HepG2 (cell line): ENCODE measurements at regions not wholly inside any gene's neighbourhood (a gene's known extent, or its start where the extent isn't known, plus 50 kb on each side); places are given as distances from the start of the nearest gene placed in this dataset.

Source experiments
- ATAC-seq: fragments of 200-7000 bp; cut with Tn5 transposase; 3 replicates; pipeline ENCODE4 v1.9.1; 2020; ENCODE audit warnings: mild to moderate bottlenecking, moderate library complexity
- BruUV-seq: library from RNA; stranded (reverse); fragments of 400-500 nt; replicated peaks from 2 replicates; lab custom pipeline; 2021; lab: Mats Ljungman, UMichigan
- CTCF ChIA-PET: fragments of 300-600 bp; formaldehyde crosslinking; extraction: SDS; loops from one replicate; lab custom pipeline; 2021; ENCODE audit warnings: low total read pairs, inconsistent platforms, low intra/inter-chr PET ratio; lab: Yijun Ruan, JAX
- POLR2A ChIA-PET: fragments of 350-600 bp; sonication (Branson Sonifier 250); formaldehyde crosslinking; loops from one replicate; lab custom pipeline; 2020; ENCODE audit warnings: antibody characterized with exemption, inconsistent platforms; lab: Yijun Ruan, JAX
- DNase-seq: peaks from one replicate; pipeline ENCODE4 v3.0.0-alpha.2; 2015; ENCODE audit warnings: low spot score
- FAIRE-seq: peaks from 3 replicates; lab custom pipeline; 2011; peaks lifted over from hg19 to GRCh38; lab: Jason Lieb, UNC
- H2AFZ ChIP-seq: one replicate; pipeline ENCODE4 v1.6.1; 2011; ENCODE audit warnings: low read length, inconsistent platforms
- H3K27ac ChIP-seq: fragments of 300-600 bp; 3 replicates; pipeline ENCODE4 v1.8.0; 2011; ENCODE audit warnings: mixed run types, mild to moderate bottlenecking, mixed read lengths, low read length, inconsistent platforms; ENCODE audit not compliant: insufficient read depth; ENCODE audit errors: extremely low read length
- H3K27me3 ChIP-seq, 2 experiments: fragments of 200-600 bp in 1 of 2; 2 replicates in 1 of 2; 3 replicates in 1 of 2; pipeline versions ENCODE4 v1.6.0 to v1.8.0; 2011; ENCODE audit warnings: low read length in 2 of 2, mild to moderate bottlenecking in 2 of 2, moderate library complexity in 2 of 2, inconsistent platforms in 1 of 2; ENCODE audit not compliant: insufficient read depth in 2 of 2, control insufficient read depth in 1 of 2
- H3K36me3 ChIP-seq, 2 experiments: fragments of 200-600 bp in 1 of 2; replicated peaks in 1 of 2; 2 replicates in 1 of 2; 3 replicates in 1 of 2; pipeline versions ENCODE4 v1.5.1 to v1.8.0; 2011; ENCODE audit warnings: low read length in 2 of 2, inconsistent platforms in 1 of 2; ENCODE audit not compliant: insufficient read depth in 2 of 2, control insufficient read depth in 1 of 2
- H3K4me1 ChIP-seq: 2 replicates; pipeline ENCODE4 v1.5.1; 2012; ENCODE audit warnings: low read length, inconsistent platforms; ENCODE audit not compliant: insufficient read depth
- H3K4me2 ChIP-seq: 2 replicates; pipeline ENCODE4 v1.6.0; 2011; ENCODE audit warnings: low read depth, low read length, inconsistent platforms
- H3K4me3 ChIP-seq, 3 experiments: fragments of 200-600 bp in 1 of 3; sonication (generic), shearing (Covaris generic) in 1 of 3; replicated peaks in 1 of 3; 2 replicates each; pipeline ENCODE4 v1.5.1; 2011 to 2016; ENCODE audit warnings: low read length in 3 of 3, inconsistent platforms in 2 of 3, low read depth in 2 of 3, mild to moderate bottlenecking in 2 of 3, control low read depth in 1 of 3, mixed read lengths in 1 of 3; ENCODE audit not compliant: insufficient read depth in 1 of 3
- H3K79me2 ChIP-seq: one replicate; pipeline ENCODE4 v1.6.1; 2011; ENCODE audit warnings: low read length, inconsistent platforms; ENCODE audit not compliant: insufficient read depth
- H3K9ac ChIP-seq: 2 replicates; pipeline ENCODE4 v1.6.0; 2011; ENCODE audit warnings: mild to moderate bottlenecking, low read depth, low read length, inconsistent platforms; ENCODE audit not compliant: insufficient read depth
- H3K9me3 ChIP-seq: 2 replicates; pipeline ENCODE4 v1.5.1; 2012; ENCODE audit warnings: mild to moderate bottlenecking, low read length
- H4K20me1 ChIP-seq: 2 replicates; pipeline ENCODE4 v1.6.0; 2011; ENCODE audit warnings: inconsistent platforms, mild to moderate bottlenecking, low read length, moderate library complexity; ENCODE audit not compliant: insufficient read depth
- FOXA3 ChIP-seq: IDR thresholded peaks from 2 replicates; pipeline ENCODE4 v1.6.1; 2016; ENCODE audit warnings: missing genetic modification reagents, missing compliant biosample characterization
- KDM5B ChIP-seq: sonication (generic); formaldehyde crosslinking; IDR thresholded peaks from 2 replicates; pipeline ENCODE4 v1.4.0; 2020; ENCODE audit warnings: missing genetic modification reagents, mild to moderate bottlenecking, borderline replicate concordance
- NFYC ChIP-seq: IDR thresholded peaks from 2 replicates; pipeline ENCODE4 v1.6.1; 2016; ENCODE audit warnings: missing genetic modification reagents, missing compliant biosample characterization
- TCF7L2 ChIP-seq: IDR thresholded peaks from 2 replicates; pipeline ENCODE4 v1.6.1; 2011; ENCODE audit warnings: mild to moderate bottlenecking, low read depth, low read length, moderate library complexity
- TEAD3 ChIP-seq: optimal IDR thresholded peaks from 2 replicates; pipeline ENCODE3; 2016; ENCODE audit warnings: borderline replicate concordance
- ZNF33B ChIP-seq: sonication (generic); formaldehyde crosslinking; IDR thresholded peaks from 2 replicates; pipeline ENCODE4 v1.5.1; 2020; ENCODE audit warnings: mild to moderate bottlenecking, missing genetic modification reagents
- ZNF652 ChIP-seq: IDR thresholded peaks from 2 replicates; pipeline ENCODE4 v1.6.1; 2016; ENCODE audit warnings: low read depth, borderline replicate concordance
- ZSCAN22 ChIP-seq: sonication (generic); formaldehyde crosslinking; IDR thresholded peaks from 2 replicates; pipeline ENCODE4 v1.4.0; 2020; ENCODE audit warnings: mild to moderate bottlenecking, missing genetic modification reagents
- WGBS: methylation state at CpG from one replicate; pipeline ENCODE4 v1.1.6; 2017; ENCODE audit warnings: low lambda C conversion rate; 5-methylcytosine and 5-hydroxymethylcytosine counted together
- in situ Hi-C: cut with HindIII; loops from 2 replicates; pipeline ENCODE4 v1.10.0; 2017; ENCODE audit warnings: low pct_unique_long_range_greater_than_20kb; ENCODE audit not compliant: extremely low pct_ligation_motif_present
- intact Hi-C: fragments of 100-400 bp; cut with micrococcal nuclease; formaldehyde crosslinking; loops from one replicate; pipeline ENCODE4 v1.10.0; 2022; ENCODE audit not compliant: unreplicated experiment
- TF ChIP-seq, protein P1 (sequence below): sonication (generic); formaldehyde crosslinking; IDR thresholded peaks from 2 replicates; pipeline ENCODE4 v1.4.0; 2020; ENCODE audit warnings: mild to moderate bottlenecking, missing genetic modification reagents
- TF ChIP-seq, protein P2 (sequence below): sonication (generic); formaldehyde crosslinking; conservative IDR thresholded peaks from 2 replicates; pipeline ENCODE4 v1.4.0; 2020; ENCODE audit warnings: missing genetic modification reagents

GRCh38 chr16:55408661-55409060 is 70.3 kb upstream of the MMP2 start:
- Histone ChIP-seq H3K27ac (no peak overlapping the region), H3K9ac (no peak overlapping the region), H2AFZ (no peak overlapping the region), H3K4me2 (no peak overlapping the region), H3K27me3 (peaks cover 0 to 13% of the 10 kb centered on the region in 2 experiments; a peak in 2 of 5 replicates), H3K9me3 (no peaks in the 10 kb centered on the region), H4K20me1 (no peaks in the 10 kb centered on the region), H3K4me1 (no peaks in the 10 kb centered on the region), H3K4me3 (no peak overlapping the region), H3K79me2 (no peaks in the 10 kb centered on the region), H3K36me3 (no peaks in the 10 kb centered on the region)
- WGBS = 10% methylated on average over 6 of the region's 6 CpGs
- intact Hi-C loops = no loop called here
- POLR2A ChIA-PET = no interaction called here
- no peak for ATAC-seq
- DNase-seq = no peak
- TF ChIP-seq, protein P1, sequence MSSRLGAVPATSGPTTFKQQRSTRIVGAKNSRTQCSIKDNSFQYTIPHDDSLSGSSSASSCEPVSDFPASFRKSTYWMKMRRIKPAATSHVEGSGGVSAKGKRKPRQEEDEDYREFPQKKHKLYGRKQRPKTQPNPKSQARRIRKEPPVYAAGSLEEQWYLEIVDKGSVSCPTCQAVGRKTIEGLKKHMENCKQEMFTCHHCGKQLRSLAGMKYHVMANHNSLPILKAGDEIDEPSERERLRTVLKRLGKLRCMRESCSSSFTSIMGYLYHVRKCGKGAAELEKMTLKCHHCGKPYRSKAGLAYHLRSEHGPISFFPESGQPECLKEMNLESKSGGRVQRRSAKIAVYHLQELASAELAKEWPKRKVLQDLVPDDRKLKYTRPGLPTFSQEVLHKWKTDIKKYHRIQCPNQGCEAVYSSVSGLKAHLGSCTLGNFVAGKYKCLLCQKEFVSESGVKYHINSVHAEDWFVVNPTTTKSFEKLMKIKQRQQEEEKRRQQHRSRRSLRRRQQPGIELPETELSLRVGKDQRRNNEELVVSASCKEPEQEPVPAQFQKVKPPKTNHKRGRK (CRISPR knock-in tag) = no peak
- TF ChIP-seq KDM5B (no peak), NFYC (no peak), ZNF652 (CRISPR knock-in tag) (no peak), FOXA3 (CRISPR knock-in tag) (no peak), TCF7L2 (no peak), TEAD3 (CRISPR knock-in tag) (no peak), ZSCAN22 (CRISPR knock-in tag) (no peak), ZNF33B (CRISPR knock-in tag) (no peak)
- TF ChIP-seq, protein P2, sequence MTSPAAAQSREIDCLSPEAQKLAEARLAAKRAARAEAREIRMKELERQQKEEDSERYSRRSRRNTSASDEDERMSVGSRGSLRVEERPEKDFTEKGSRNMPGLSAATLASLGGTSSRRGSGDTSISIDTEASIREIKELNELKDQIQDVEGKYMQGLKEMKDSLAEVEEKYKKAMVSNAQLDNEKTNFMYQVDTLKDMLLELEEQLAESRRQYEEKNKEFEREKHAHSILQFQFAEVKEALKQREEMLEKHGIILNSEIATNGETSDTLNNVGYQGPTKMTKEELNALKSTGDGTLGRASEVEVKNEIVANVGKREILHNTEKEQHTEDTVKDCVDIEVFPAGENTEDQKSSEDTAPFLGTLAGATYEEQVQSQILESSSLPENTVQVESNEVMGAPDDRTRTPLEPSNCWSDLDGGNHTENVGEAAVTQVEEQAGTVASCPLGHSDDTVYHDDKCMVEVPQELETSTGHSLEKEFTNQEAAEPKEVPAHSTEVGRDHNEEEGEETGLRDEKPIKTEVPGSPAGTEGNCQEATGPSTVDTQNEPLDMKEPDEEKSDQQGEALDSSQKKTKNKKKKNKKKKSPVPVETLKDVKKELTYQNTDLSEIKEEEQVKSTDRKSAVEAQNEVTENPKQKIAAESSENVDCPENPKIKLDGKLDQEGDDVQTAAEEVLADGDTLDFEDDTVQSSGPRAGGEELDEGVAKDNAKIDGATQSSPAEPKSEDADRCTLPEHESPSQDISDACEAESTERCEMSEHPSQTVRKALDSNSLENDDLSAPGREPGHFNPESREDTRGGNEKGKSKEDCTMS (CRISPR knock-in tag) = no peak
- no TSS peak for BruUV-seq
- in situ Hi-C loops = no loop called here
- FAIRE-seq = no peak
- CTCF ChIA-PET = no interaction called here
